ENCODE measurements at regions not wholly inside any gene's neighbourhood (a gene's known extent, or its start where the extent isn't known, plus 50 kb on each side); places are given as distances from the start of the nearest gene placed in this dataset.

DNA sequence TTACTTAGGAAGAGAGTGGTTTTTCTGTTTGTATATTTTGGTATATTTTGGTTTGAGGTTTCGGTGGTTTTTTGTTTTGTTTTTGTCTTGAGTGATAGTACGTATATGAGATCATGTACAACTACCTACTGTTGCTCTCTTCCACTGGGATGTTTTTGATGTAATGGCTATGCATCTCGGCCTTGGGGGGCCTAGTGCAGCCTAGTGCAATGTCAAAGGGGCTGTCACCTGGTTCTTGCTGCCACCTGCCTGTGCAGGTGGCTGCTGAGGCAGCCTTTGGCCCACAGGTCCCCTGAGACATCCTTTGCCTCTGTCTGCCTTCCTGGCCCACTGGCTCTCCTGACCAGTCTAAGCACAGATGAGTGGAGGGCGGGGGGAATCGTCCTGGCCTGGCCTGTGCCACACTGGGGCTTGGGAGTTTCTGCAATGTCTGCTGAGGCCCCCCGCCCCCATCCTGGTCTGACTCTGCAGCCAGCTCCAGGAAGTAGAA, 546.6 kb downstream of the CD83 start:
- Histone ChIP-seq H3K4me1 (no peaks in the 10 kb centered on the region), H3K4me3 (no peak overlapping the region), H3K27ac (no peak overlapping the region), H3K27me3 (no peaks in the 10 kb centered on the region), H3K9me3 (no peaks in the 10 kb centered on the region), H3K36me3 (no peaks in the 10 kb centered on the region)
- TF ChIP-seq, protein P1, sequence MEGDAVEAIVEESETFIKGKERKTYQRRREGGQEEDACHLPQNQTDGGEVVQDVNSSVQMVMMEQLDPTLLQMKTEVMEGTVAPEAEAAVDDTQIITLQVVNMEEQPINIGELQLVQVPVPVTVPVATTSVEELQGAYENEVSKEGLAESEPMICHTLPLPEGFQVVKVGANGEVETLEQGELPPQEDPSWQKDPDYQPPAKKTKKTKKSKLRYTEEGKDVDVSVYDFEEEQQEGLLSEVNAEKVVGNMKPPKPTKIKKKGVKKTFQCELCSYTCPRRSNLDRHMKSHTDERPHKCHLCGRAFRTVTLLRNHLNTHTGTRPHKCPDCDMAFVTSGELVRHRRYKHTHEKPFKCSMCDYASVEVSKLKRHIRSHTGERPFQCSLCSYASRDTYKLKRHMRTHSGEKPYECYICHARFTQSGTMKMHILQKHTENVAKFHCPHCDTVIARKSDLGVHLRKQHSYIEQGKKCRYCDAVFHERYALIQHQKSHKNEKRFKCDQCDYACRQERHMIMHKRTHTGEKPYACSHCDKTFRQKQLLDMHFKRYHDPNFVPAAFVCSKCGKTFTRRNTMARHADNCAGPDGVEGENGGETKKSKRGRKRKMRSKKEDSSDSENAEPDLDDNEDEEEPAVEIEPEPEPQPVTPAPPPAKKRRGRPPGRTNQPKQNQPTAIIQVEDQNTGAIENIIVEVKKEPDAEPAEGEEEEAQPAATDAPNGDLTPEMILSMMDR (IDR thresholded peaks at IDR 0.05), result no peak
- no peak for DNase-seq (ENCODE audit: low spot score in 2 of 2)
- intact Hi-C loops (cut with DNase I), result no loop called here

DNA sequence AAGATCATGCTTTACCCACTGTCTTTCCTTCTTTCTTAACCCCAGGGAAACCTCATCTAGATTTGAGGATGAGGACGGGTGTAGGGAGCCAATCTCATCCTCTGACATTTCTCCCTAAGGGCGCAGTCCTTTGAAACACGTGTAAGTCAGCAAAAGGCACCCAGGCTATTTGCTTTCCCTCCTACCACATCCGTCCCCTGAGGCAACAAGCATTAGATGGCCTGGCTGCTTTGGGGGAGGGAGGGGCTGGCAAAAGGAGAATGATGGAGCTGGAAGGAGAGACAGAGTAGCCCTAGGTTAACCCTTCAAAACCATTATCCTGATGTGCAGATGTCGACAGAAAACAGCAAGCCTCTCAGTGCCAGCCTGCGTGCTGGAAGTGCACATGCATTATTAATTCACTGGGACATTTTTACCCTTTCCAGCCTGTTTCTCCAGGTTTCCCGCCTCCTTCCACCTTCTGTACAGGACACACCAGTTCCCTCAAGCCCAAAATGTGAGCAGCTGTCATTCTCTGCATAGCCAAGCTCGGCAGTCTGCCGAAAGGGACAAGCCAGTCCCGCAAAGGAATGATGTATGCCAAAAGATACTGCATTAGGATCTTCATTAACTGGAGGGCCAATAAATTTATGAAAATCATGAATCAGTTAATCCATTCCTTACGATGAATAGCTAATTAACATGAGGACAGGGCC, 547.2 kb downstream of the CD83 start:
- no peak for DNase-seq (ENCODE audit: low spot score in 2 of 2)
- Histone ChIP-seq H3K36me3 (no peaks in the 10 kb centered on the region), H3K4me3 (no peak overlapping the region), H3K27me3 (no peaks in the 10 kb centered on the region), H3K27ac (no peak overlapping the region), H3K4me1 (no peaks in the 10 kb centered on the region), H3K9me3 (no peaks in the 10 kb centered on the region)
- TF ChIP-seq, protein P1 (IDR thresholded peaks at IDR 0.05), result no peak
- intact Hi-C loops (cut with DNase I), result no loop called here

DNA sequence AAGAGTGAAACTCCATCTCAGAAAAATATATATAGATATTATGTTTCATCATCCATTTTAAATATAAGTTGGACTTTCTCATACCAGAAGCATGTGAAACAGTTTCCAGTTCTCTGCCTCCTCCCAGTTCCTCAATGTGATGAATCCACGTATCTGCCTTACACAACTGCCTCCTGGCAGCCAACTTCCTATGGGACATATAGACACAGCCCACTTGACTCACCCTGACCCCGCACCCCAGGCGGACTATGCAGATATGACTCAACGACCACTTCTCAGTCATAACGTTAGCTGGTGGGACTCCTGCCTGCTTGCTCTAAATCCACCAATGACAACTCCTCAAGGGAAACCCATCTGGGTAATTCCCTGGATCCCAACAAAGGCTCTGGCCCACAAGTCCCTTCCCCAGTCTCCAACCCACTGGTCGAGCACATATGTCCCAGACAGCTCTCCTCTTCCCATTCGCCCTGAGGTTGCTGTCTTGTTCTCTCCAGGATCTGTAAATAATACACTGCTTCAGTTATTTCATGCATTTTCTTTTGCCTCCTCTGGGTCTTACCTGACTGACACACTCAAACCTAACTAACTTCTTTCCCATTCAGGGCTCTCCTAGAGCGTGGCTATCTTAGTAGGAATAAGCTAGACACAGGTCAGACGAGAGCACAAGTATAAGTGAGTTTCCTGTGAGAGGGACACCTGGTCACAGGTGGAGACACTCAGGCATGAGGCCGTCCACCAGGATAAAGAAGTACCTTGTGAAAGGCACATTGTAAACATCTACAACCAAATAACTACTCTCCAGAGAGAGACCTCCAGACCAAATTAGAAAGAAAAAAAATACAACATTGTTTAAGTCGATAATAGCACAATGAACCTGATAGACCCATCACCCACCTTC, 548.5 kb downstream of the CD83 start:
- Histone ChIP-seq H3K27ac (no peak overlapping the region), H3K36me3 (no peaks in the 10 kb centered on the region), H3K4me3 (no peak overlapping the region), H3K4me1 (no peaks in the 10 kb centered on the region), H3K9me3 (no peaks in the 10 kb centered on the region), H3K27me3 (no peaks in the 10 kb centered on the region)
- intact Hi-C loops (cut with DNase I), result no loop called here
- TF ChIP-seq, protein P1 (IDR thresholded peaks at IDR 0.05), result no peak
- DNase-seq (ENCODE audit: low spot score in 2 of 2), result peak; percentile 48 to 74

DNA sequence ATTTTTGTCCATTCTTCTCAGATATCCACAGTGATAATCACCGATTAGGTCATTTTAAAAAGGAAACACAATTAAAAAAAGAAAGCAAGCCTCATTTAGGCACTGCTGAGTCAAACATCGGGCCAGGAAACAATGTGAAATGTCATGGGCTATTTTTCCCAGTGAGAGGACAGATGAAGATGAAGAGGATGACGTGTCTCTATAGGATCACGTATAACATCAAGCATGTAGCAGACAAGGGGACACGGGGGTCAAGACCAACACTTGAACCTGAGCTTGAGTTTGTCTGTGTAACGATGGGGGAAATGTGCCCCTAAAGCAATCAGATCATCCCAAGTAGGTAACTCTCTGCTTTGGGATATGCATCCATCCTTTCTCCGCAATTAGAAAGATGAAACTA, 553.2 kb downstream of the CD83 start:
- no peak for DNase-seq (ENCODE audit: low spot score in 2 of 2)
- intact Hi-C loops (cut with DNase I), result no loop called here

DNA sequence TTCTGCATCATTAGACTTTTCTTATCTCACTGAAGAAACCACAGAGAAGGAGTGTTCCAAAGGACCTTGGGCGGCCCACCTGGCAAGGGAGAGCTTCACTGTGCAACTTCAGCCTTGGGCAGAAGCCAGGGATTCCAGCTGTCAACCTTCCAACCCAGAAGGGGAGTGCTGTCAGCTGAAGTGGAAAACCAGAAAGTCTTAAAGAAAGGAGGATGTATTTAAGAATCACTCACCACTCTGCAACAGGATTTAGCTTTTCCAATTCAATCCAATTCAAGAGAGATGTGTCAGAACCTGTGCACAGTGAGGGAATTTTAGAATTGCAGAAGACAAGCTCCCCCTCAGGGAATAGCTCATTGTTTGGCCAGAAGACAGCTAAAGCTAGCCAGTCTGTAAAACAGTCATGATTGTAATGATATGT, 553.7 kb downstream of the CD83 start:
- Histone ChIP-seq H3K27me3 (no peaks in the 10 kb centered on the region), H3K27ac (no peak overlapping the region), H3K36me3 (no peaks in the 10 kb centered on the region), H3K9me3 (no peaks in the 10 kb centered on the region), H3K4me1 (no peaks in the 10 kb centered on the region), H3K4me3 (no peak overlapping the region)
- TF ChIP-seq, protein P1 (IDR thresholded peaks at IDR 0.05), result no peak
- DNase-seq (ENCODE audit: low spot score in 2 of 2), result no peak
- intact Hi-C loops (cut with DNase I), result no loop called here

More for the DNA sequence above, 553.2 kb downstream of the CD83 start:
- H3K36me3 ChIP-seq, result no peaks in the 10 kb centered on the region
- H3K4me1 ChIP-seq, result no peaks in the 10 kb centered on the region
- H3K27me3 ChIP-seq, result no peaks in the 10 kb centered on the region
- TF ChIP-seq, protein P1 (IDR thresholded peaks at IDR 0.05), result no peak
- H3K9me3 ChIP-seq, result no peaks in the 10 kb centered on the region
- no peak overlapping the region for H3K4me3 ChIP-seq
- H3K27ac ChIP-seq, result no peak overlapping the region
